ENCODE measurements at regions not wholly inside any gene's neighbourhood (a gene's known extent, or its start where the extent isn't known, plus 50 kb on each side); places are given as distances from the start of the nearest gene placed in this dataset.

DNA sequence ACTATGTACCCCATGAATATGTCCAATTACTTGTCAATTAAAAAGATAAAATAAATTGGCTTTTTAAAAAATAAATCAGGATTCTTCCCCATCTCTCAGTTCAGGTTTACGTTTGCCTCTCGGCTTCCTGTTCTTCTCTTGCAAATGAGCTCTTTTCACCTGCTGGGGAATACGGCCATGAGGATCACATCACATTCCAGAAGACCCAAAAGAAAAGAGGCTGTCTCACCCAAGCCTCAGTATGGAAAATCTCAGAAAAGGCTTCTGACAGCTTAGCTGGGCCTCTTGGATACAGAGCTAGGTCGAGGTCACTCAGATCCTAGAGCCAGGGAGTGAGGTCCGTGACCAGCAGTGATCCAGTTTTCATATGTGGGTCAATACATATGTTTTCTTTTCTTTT lies 171.2 kb upstream of the SDK2 start:
- DNase-seq (ENCODE audit: low read depth) = no peak

DNA sequence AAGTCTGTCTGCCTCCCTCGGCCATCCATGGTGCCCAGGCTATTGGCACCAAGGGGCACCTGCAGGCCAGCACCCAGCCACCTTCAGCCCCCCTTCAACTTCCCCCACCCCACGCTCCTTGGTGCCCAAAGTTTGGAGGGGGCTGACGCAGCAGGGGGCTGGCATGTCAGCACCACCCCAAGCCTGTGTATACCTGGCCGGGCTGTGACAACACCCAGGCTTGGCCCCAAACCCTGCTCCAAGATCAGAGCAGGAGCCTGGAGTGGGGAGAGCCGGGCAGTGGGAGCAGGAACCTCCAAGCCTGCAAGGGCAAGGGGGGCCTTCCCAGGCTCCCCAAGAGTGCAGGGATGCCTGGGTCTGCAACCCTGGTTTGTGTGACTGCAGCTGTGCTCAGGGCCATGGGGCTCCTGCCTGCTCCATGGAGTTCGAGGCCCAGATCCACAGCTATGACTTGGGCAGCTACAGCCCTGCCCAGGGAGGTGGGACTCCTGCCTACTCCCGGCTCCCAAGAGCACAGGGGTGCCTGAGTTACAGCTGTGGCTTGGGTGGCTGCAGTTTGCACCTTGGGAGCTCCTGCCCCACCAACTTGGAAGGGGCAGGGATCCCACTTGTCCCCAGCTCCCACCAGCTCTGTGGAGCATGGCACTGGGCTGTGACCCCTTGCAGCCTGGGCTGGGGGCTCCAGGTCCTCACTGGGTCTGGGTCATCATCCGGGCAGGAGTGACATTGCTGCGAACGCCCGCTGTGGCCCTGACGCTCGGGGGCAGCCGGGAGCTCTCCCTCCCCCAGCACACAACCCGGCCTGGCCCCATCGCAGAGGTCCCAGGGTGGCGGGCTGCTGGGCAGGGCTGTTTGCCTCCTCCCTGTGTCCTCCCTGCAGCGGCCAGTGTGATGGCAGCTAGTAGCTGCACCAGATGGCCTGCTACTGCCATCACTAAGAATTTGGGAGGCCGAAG lies 175.5 kb upstream of the SDK2 start:
- DNase-seq (ENCODE audit: low read depth) = no peak

DNA sequence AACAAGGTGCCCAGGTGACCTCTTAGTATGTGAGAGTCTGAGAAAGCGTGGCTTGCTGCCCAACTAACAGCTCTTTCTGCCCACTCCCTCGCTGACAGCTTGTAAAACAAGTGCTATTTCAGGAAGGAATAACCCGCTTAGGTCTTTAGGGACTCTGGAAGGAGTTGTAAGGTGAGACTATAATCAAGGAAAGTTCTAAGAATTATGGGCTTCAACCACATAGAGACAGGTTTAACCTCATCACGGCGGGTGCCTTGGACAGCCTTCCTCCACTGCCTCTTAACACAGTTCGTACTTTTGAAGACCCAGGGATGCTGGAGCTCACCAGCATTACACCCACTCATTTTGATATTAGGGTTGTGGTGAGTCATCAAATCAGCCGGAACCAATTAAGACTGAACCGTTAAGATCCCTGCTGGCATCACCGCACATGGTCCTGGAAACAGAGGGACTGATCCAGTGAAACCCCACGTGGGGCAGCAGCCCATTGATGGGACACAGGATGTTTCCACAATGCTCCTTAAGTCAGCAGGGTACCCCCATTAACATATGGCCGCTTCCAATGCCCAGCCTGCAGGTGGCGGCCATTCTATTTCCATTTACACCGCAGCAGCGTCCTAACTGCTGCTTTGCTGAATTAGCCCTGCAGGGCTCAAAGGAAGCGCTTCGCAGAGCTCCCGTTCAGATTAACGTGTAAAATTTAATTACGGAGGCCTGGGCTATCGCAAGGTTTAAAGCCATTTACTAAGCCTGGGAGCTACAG lies 176.6 kb upstream of the SDK2 start:
- no peak for DNase-seq (ENCODE audit: low read depth)

DNA sequence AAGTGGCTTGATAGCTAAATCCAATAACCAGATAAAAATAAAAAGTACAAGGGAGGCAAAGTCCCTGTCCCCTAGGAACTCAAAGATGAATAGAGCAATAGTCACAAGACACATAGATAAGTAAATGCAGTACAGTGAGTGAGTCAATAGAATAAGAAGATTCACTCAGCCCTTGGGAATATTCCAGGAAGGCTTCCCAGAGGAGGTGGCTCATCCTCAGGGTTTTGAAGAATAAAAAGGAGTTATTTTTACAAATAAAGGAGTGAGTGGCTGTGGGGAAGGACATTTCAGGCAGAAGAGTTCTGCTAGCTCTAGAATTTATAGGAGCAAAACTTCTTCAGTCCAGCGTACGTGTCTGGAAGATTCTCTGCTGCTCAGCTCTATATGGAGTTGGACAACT lies 177.4 kb upstream of the SDK2 start:
- no peak for DNase-seq (ENCODE audit: low read depth)

DNA sequence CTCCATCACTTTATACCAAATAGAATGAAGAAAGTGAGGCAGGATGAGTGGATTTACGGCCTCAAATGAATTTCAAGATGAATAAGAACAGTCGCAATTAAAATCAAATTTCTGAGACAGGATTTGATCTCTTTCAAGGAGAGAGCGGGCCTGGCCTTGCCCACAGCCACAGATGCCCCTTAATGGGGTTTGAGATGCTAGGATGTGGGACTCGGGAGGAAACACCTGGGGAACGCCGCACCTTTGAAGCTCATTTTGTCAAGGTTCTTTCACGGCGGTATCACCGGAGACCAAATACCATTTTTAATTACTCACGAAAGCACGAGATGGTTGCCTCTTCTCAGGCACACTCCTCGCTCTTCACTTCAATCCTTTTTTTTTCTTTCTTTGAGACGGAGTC lies 178.1 kb upstream of the SDK2 start:
- no peak for DNase-seq (ENCODE audit: low read depth)

DNA sequence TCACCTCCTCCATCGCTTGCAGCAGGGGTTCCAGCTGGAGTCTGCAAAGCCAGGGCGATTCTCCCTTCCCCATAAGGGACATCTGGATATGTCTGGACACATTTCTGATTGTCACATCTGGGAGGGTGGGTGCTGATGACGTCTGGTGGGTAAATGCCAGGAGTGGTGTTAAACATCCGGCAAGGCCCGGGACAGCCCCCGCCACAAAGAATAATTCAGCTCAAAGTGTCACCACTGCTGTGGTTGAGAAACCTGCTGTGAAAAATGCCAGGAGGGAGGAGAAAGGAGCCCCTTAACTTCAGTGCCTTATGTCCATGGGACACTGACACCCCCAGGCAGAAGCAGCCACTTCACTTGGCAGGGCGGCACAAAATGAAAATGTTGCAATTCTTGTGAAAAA lies 179.4 kb upstream of the SDK2 start:
- DNase-seq (ENCODE audit: low read depth) = no peak

DNA sequence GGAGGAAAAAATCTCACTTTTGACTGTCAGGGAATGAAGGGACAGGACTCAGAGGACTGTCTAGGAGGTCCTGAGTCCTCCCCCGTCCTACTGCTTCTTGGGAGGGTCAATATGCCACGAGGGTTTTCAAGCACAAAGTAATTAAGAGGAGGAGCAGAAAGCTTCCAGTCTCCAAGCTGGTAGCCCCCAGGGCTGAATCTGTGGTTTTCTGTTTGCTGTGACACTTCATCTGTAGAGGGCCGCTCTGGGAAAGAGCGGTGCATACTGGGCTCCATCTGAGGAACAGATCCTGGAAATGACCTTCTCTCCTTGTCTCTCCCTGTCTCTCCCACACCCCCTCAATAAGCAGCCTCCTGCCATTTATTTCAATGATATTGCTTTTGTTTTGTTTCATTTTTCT lies 180.1 kb upstream of the SDK2 start:
- DNase-seq (ENCODE audit: low read depth) = no peak

DNA sequence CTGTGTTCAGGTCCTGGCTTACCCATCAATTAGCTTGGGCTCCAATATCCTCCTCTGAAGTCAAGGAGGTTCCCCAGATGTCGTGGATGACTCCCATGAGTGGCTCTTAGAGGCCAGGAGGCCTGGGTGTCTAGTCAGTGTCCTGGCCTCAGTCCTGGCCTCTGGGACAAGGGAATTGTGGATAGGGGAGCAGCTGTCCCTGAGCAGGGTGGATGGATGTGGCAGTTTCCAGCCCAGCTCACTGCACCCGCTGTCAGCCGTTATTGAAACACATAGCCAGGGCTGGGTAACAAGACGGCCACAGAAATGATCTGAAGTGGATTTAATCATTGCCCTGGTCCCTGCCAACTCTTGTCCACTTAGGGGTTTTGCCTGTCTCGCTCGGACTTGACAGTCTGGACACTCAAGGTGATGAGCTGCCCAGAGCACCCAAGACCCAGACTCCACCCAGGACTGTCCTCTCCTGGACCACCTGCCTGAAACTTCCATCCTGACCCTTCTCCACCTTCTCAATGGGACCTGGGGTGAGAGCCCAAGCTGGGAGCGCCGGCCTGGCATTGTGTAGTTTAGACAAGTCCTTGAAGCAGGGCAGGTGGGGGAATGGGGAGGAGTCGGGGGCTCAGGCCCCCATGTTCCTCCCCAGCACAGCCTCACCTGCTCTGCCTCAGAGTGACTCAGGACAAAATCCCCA lies 182.1 kb upstream of the SDK2 start:
- no peak for DNase-seq (ENCODE audit: low read depth)

DNA sequence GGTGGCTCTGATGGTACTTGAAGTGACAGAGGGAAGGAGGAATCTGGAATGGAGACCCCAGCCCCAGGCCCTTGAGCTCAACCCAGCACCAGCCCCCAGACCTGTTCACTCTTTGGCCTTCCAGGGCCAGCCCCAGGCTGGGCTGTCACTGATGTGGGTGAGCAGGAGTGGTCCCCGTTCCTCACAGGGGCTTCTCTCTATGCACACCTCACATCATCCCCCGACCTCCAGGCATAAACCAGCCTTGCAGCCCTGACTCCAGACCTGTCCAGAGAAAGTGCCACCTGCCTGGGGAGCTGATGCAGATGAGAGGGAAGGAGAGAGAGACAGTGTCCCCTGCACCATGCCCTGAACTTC lies 182.6 kb upstream of the SDK2 start:
- DNase-seq (ENCODE audit: low read depth) = no peak

DNA sequence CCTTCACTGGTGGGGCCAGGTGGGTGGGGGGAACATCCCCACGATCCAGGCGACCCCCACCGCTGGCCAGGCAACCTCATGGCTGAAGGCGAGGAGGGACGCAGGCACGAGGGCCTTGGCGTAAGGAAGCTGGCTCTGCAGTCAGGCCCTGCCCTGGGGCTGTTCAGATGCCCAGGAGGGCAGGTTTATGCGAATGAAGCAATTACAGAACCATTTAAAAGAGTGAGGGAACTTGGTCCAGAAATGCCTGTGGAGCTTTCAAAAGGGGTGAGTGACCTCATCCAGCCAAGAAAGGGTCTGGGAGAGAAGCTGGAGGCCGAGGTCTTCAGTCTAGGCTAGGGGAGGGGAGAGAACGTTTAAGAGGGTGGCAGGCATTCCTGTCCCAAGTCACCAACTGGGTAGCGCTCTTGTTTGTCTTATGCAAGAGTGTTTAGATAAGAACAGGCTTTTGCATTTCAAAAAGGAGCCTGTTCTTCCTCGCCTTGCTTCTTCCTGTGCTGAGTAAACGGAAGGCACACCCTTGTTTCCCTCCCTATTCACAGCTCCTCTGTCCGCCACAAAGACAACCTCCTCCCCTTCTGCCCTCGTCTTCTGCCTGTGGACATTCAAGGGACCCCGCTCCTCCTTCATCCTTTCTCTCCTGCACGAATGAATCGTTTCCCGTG lies 183.5 kb upstream of the SDK2 start:
- DNase-seq (ENCODE audit: low read depth) = no peak

DNA sequence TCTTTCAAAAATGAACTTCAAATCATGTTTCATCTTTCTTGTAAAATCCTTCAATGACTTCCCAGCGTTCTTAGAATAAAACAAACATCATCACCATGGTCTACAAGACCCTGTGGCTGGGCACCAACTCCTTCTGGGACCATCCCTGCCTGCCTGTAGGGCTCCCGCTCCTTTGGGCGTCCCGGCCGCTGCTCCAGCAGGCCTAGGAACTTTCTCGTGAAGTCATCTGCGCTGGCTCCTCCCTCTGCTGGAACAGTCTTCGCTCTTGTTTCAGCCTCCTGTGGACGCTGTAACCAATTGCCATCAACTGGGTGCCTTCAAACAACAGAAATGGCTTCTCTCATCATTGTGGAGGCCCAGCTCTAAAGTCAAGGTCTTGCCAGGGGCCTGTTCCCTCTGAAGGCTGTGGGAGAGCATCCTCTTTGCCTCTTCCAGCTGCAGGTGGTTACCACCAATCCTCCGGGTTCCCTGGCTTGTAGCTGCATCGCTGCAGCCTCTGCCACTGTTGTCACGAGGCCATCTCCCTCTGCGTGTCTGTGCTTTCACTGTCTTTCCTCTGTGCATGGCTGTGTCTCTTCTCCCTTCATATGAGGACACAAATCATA lies 185.5 kb upstream of the SDK2 start:
- no peak for DNase-seq (ENCODE audit: low read depth)

DNA sequence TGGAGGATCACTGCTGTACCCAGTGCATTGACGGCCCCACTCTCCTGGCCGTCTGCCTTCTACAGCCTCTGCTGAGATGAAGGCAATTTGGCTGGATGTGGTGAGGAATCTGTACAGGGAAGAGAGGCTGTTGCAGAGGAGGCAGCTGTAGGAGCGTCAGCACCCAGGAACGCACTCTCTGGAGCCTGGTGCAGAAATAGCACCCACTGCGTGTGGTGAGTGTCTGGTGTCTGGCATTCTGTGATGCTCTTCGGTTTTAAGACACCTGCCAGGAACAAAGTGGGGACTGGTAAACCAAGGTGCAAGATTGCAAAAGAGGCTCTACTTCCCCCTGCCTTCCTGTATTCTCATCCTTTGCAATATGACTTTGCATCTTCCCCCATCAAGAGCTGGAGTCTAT lies 187.5 kb upstream of the SDK2 start:
- DNase-seq (ENCODE audit: low read depth) = no peak

DNA sequence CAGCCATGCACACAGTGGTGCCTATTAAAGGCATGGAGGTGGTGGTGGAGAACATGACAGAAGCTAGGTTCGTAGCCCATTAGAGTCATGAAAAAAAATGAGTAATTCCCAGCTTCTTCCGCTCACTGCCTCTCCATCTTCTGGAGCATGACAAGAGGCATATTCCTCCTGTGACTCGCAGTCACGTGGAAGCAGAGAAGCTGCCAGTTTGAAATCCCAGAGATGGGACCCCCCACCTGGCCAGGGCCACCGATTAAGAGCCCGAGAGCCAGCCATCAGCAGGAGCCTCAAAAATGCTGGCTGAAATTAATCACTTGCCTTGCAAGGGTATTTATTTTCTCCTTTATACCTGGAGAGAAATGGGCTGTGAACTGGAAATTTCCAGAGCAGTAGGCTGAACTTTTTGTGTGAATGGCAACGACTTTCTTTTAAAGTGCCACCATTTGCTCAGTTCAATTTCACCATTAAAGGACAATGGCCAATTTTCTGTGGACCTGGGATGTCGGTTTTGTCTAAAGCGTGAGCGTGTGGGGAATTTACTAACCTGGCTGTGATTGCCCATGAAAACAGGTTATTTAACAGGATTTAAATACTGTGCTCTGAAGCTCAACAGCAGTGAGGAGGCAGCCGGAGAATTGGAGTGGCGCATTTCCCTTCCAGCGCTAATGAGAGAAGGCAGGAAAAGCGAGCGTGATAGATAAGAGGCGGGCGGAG lies 189.7 kb upstream of the SDK2 start:
- DNase-seq (ENCODE audit: low read depth) = no peak

DNA sequence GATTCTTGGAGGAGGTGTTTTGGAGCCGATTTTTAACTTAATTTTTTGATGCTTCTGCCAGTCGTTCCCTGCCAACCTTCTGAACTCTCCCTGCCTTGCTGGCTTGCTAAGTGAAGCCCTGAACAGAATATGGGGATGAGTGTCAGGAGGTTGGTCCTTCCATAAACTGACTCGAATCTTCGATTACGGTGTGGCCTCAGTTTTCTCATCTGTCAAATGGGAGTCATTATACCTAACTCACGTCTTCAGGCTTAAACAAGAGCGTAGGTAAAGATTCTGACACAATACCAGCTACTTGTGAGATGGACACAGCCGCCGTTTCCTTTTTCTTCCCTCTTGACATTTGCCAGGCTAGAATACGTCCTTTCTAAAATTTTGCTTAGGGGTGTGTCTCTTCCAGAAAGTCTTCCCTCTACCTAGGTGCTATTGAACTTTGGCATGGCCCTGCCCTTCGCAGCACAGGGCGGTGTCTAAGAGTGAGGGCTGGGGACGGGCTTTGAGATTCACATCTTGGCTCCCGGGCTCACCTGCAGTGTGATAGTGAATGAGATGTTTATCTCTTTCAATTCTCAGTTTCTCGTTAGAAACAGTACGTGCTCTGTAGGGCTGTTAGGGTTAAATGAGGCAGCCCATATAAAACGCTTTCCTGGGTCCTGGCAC lies 190.6 kb upstream of the SDK2 start:
- DNase-seq (ENCODE audit: low read depth) = no peak

DNA sequence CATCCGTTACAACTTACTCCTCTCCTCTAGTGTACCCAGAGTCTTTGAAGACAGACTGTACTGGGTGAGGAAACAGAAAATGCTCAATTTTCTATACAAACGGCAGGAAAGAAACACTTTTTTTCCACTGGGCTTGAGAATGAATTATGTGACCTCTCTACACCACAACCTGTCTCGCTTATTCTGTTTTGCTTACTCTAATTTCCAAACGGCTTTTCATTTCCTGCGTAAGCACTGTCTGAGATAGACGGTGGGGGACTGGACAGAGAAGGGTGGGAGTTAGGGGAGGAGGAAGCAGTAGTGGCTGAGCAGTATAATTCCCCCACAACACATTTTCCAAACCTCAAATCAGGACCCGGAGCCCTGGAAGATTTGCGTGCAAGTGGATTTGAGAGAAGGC lies 191.4 kb upstream of the SDK2 start:
- no peak for DNase-seq (ENCODE audit: low read depth)

DNA sequence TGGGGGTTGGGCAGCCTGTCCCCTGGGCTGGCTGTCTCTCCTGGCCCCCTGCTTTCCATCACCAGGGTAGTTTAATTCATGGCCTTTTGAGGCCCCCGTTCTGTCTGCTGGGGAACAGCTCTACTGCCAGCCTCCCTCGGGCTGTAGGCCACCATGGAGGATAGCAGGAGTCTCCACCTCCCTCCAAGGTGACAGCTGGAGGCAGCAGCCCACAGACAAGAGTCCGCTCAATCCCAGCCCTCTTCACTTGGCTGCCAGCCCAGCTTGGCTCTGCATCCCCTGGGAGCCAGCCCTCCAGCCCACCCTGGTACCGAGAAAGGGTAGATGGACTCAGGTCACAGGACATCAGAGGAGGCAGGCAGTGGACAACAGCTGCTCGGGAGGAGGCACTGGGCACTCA lies 194.6 kb upstream of the SDK2 start:
- DNase-seq (ENCODE audit: low read depth) = no peak

DNA sequence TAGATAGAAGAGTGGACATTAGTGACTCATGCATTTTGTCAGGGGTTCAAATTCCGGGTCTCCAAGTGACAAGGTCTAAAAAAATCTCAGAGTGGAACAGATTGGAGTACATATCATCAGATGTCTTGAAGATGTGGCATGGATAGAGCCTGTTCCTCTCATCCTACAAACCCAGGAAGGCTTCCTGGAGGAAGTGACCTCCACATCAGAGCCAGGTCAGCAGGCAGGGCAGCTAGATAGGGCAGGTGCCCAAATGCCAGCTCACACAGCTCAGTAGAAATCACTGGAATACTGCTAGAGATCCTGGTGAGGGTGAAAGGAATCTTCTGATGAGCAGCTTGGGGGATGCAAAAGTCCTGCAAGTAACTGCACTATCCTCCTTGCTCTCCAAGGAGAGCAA lies 196.6 kb upstream of the SDK2 start:
- DNase-seq (ENCODE audit: low read depth) = no peak

DNA sequence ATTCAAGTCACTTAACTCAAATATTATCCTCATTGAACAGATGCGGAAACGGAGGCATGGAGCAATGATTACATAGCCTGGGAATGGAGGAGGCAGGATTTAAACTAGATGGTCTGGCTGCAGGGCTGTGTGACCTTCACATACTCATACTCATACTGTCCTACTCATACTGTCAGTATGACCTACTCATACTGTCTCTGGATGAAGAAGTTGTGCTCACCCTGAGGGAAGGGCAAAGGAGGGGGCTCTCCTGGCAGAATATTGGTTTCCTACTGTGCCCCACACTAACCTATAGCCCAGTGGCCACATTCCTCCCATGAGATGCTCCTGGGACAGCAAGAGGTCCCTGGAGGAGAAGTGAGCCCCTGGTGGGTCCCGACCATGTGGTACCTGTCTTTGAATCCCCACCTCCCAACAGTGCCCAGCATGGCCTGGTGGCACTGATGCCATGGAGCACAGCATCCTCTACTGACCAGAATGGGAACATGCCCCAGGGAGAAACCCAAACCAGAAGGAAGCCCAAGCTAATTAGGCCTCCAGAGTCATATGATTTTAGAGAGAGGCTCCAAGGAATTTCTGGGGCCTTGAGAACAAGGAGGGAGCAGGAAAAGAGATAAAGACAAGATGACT lies 197.3 kb upstream of the SDK2 start:
- DNase-seq (ENCODE audit: low read depth) = no peak

DNA sequence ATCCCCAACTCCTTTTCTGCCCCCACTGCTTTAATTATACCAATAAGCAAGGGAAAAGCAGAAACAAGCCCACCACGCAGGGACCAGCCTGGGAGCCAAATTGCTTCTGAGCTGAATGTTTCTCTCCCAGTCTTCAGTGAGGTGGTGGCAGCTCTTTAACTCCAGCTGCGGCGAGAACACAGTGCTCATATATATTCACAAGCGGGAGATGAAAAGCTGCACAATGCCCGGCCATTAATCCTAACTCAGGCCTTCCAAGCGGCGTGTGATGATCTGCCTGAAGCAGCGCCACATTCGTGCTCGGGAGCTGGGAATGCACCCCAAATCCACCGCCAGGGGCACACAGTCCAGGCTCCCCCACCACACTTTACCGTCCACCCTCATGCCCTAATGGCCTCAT lies 203.7 kb upstream of the SDK2 start:
- DNase-seq (ENCODE audit: low read depth) = no peak

DNA sequence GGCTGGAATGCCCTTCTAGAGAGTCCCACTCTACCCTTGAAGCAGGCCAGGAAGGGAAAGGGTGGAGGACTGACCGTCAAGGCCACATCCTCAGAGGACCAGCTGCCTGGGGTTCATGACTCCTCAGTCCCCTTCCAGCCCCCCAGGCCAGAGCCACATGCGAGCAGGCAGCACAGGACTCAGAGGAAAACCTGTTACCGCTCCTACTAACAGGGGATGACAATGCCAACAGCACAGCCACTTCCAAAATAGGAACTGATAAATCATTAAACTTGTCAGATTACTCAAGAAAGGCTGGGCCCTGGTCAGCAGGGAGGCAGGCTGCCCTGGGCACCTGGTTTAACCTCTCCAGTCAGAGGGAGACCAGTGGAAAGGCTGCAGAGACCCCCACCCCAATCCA lies 206.2 kb upstream of the SDK2 start:
- DNase-seq (ENCODE audit: low read depth) = no peak

Data from stimulated activated CD8-positive, alpha-beta memory T cell treated with anti-CD3 and anti-CD28 coated beads, Interleukin-12 subunit alpha, Interleukin-12 subunit beta, amount 100 ng/mL, for 1 hour (primary cell).